ENCODE measurements at regions not wholly inside any gene's neighbourhood (a gene's known extent, or its start where the extent isn't known, plus 50 kb on each side); places are given as distances from the start of the nearest gene placed in this dataset.

DNA sequence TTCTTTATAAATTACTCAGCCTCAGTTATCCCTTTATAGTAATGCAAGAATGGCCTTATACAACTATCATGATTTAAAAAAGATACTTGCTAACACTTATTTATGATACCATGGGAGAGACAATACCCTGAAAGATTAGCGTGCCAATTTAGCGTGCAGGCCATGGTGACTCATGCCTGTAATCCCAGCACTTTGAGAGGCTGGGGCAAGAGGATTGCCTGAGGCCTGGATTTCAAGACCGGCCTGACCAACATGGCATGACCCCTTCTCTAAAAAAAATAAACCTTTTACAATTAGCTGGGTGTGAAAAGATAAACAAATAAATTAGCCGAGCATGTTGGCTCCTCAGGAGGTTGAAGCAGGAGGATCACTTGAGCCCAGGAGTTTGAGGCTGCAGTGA, 493.4 kb upstream of the FSIP2 start:
- no peak for TF ChIP-seq ZNF12 (CRISPR knock-in tag; IDR thresholded peaks at IDR 0.05)
- no peak for TF ChIP-seq NR3C1 (CRISPR knock-in tag; IDR thresholded peaks at IDR 0.05)
- no peak for TF ChIP-seq CBX3 (IDR thresholded peaks at IDR 0.05; ENCODE audit: borderline replicate concordance in 1 of 2, low read length in 2 of 2)
- no peak for TF ChIP-seq KLF16 (IDR thresholded peaks at IDR 0.05)
- TF ChIP-seq NFIC (IDR thresholded peaks at IDR 0.05) = no peak
